PC-9 (cell line): ENCODE measurements at regions not wholly inside any gene's neighbourhood (a gene's known extent, or its start where the extent isn't known, plus 50 kb on each side); places are given as distances from the start of the nearest gene placed in this dataset.

Source experiments
- CTCF ChIP-seq: fragments of 200-600 bp; sonication (generic); conservative IDR thresholded peaks from 2 replicates; pipeline ENCODE4 v1.6.1; 2017; ENCODE audit warnings: mixed run types, antibody characterized with exemption, mild to moderate bottlenecking, moderate library complexity
- EZH2 ChIP-seq: fragments of 200-600 bp; sonication (generic); IDR thresholded peaks from 2 replicates; pipeline ENCODE4 v1.8.0; 2017; ENCODE audit warnings: antibody characterized with exemption, low read depth

GRCh38 chr20:10132387-10132786 lies 86.2 kb upstream of the SNAP25 start:
- no peak for TF ChIP-seq EZH2
- TF ChIP-seq CTCF = no peak
